AG04450 (cell line): ENCODE measurements at regions not wholly inside any gene's neighbourhood (a gene's known extent, or its start where the extent isn't known, plus 50 kb on each side); places are given as distances from the start of the nearest gene placed in this dataset.

Experiments
- CTCF ChIA-PET: fragments of 300-600, 350-600 bp; formaldehyde crosslinking; extraction: SDS; loops from one replicate; lab custom pipeline; 2022; ENCODE audit warnings: antibody characterized with exemption, inconsistent platforms; lab: Charles Lee
- POLR2A ChIA-PET: fragments of 350-600 bp; formaldehyde crosslinking; extraction: SDS; loops from one replicate; lab custom pipeline; 2021; ENCODE audit warnings: antibody characterized with exemption, inconsistent platforms; lab: Yijun Ruan, JAX
- DNase-seq: peaks from one replicate; pipeline ENCODE4 v3.0.0-alpha.2; 2011; ENCODE audit warnings: low read depth, low spot score
- H3K27ac ChIP-seq: one replicate; pipeline ENCODE4 v1.5.1; 2012; ENCODE audit warnings: low read depth, low read length, control low read depth
- H3K27me3 ChIP-seq: one replicate; pipeline ENCODE4 v1.6.0; 2012; ENCODE audit warnings: low read length; ENCODE audit not compliant: control insufficient read depth, insufficient read depth
- H3K4me3 ChIP-seq: 2 replicates; pipeline ENCODE4 v1.5.1; 2011; ENCODE audit warnings: mild to moderate bottlenecking, low read depth, low read length, control low read depth
- H3K9me3 ChIP-seq: 2 replicates; pipeline ENCODE4 v1.5.1; 2012; ENCODE audit warnings: low read length; ENCODE audit not compliant: control insufficient read depth, insufficient read depth
- TF ChIP-seq, protein P1 (sequence below): IDR thresholded peaks from 2 replicates; pipeline ENCODE4 v1.5.1; 2011; ENCODE audit warnings: low read depth, low read length, control low read depth, inconsistent platforms

DNA sequence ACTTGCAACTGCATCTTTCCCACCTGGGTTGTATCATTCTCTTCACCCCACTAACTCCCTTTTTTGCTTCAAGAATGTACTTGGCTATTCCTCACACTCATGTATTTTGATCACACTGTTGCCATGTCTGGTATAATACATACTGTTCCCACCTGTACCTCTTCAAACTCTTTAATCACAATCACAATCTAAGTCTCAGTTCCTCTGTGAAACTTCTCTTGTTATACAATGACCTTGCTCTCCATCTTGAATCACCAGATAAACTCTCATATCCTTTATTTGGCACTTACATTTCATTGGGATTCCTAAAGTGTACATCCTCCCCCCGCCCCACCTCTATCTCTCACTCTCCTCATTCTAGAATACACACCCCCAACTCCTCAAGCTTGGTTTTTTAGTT lies 516.0 kb upstream of the CHORDC1 start:
- no peak overlapping the region for H3K27ac ChIP-seq
- ChIA-PET CTCF (no interaction called here), POLR2A (no interaction called here)
- no peak overlapping the region for H3K4me3 ChIP-seq
- DNase-seq = no peak
- no peaks in the 10 kb centered on the region for H3K27me3 ChIP-seq
- no peaks in the 10 kb centered on the region for H3K9me3 ChIP-seq
- TF ChIP-seq, protein P1, sequence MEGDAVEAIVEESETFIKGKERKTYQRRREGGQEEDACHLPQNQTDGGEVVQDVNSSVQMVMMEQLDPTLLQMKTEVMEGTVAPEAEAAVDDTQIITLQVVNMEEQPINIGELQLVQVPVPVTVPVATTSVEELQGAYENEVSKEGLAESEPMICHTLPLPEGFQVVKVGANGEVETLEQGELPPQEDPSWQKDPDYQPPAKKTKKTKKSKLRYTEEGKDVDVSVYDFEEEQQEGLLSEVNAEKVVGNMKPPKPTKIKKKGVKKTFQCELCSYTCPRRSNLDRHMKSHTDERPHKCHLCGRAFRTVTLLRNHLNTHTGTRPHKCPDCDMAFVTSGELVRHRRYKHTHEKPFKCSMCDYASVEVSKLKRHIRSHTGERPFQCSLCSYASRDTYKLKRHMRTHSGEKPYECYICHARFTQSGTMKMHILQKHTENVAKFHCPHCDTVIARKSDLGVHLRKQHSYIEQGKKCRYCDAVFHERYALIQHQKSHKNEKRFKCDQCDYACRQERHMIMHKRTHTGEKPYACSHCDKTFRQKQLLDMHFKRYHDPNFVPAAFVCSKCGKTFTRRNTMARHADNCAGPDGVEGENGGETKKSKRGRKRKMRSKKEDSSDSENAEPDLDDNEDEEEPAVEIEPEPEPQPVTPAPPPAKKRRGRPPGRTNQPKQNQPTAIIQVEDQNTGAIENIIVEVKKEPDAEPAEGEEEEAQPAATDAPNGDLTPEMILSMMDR = no peak

GRCh38 chr11:90737444-90738050 lies 514.7 kb upstream of the CHORDC1 start:
- ChIA-PET CTCF (interaction anchor here (0.6 kb wide), 1 partner anchor 604 kb away, joined by 6 read pairs; no protein-coding TSS in a partner anchor), POLR2A (no interaction called here)
- TF ChIP-seq, protein P1 = no peak
- H3K27me3 ChIP-seq = no peaks in the 10 kb centered on the region
- DNase-seq = no peak
- H3K27ac ChIP-seq = no peak overlapping the region
- no peaks in the 10 kb centered on the region for H3K9me3 ChIP-seq
- no peak overlapping the region for H3K4me3 ChIP-seq

DNA sequence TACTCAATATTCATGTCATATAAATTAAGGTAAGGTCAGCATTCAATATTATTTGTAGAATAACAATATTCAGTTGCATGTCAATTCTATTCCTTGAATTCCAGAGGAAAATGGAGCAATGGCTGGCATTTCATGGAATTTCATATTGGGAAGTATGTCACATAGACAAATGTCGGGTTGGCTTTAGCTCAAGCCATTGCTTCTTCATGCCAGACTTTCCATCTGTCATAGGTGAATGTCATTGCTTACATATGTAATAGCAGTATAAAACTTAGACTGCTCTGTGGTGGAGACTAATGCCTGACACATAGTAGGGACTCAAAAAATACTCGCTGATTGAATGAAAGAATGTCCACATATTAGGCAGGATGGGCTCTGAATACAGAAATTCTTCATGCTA lies 509.6 kb upstream of the CHORDC1 start:
- Histone ChIP-seq H3K27ac (no peak overlapping the region), H3K9me3 (peaks cover 9% of the 10 kb centered on the region), H3K27me3 (no peaks in the 10 kb centered on the region), H3K4me3 (no peak overlapping the region)
- ChIA-PET CTCF (no interaction called here), POLR2A (no interaction called here)
- no peak for DNase-seq
- TF ChIP-seq, protein P1 = no peak

GRCh38 chr11:90723475-90723874 lies 500.6 kb upstream of the CHORDC1 start:
- CTCF ChIA-PET = no interaction called here
- POLR2A ChIA-PET = no interaction called here
- Histone ChIP-seq H3K9me3 (peaks cover 4% of the 10 kb centered on the region), H3K27ac (no peak overlapping the region), H3K27me3 (no peaks in the 10 kb centered on the region), H3K4me3 (no peak overlapping the region)
- no peak for DNase-seq
- TF ChIP-seq, protein P1 = no peak

DNA sequence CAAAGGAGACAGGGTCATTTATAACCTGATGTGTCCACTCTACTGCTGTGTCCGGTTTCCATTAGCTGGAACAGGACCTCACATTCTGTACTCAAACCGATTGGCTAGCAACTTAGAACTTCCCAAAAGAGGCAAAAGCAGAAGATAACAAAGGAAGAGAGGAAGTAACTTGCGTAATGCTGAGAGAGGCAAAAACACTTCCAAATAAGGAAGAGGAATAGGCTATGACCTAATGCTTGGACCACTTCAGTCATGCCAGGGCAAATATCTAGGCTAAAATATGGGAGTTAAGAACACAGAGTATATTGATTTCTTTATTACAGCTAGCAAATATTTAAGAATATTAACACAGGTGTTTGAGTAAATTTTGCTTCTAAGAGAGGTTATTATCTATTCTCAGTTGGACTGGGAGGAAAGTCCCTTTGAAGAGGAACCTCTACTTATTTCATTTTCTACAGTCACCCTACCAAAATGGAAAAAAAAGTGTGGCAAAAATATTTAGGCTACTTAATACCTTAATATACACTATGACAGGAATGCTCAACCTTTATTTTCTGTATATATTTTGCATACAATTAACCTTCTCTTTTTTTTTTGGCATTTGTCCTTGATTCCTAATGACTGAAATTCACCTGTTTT lies 499.8 kb upstream of the CHORDC1 start:
- Histone ChIP-seq H3K27ac (no peak overlapping the region), H3K4me3 (no peak overlapping the region), H3K9me3 (peaks cover 4% of the 10 kb centered on the region), H3K27me3 (no peaks in the 10 kb centered on the region)
- no peak for DNase-seq
- ChIA-PET POLR2A (no interaction called here), CTCF (no interaction called here)
- TF ChIP-seq, protein P1 = no peak
